ENCODE measurements at regions not wholly inside any gene's neighbourhood (a gene's known extent, or its start where the extent isn't known, plus 50 kb on each side); places are given as distances from the start of the nearest gene placed in this dataset.

DNA sequence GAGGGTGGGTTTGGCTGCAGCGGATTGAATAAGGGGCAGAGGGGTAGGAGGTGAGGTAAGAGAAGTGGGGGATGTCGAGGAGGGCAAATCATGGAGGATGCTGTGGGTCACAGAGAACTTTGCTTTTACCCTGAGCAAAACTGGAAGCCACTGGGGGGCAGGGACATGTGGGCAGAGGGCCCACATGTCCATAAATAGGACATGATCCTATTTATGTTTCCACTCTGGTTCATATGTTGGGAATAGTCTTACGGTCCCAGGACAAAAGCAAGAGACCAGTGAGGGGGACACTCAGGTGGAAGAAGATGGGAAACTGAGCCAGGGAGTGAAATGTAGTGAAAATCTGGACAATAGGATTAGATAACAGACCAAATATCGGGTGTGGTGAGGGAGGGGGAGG lies 85.5 kb upstream of the MRPS22 start:
- intact Hi-C loops (cut with DNase I; ENCODE audit: low total_unique reads) = no loop called here
- WGBS, 2 donors = 76 to 79% methylated on average over 4 of the region's 4 CpGs
- no peaks in the 10 kb centered on the region for H3K9me3 ChIP-seq
- no peaks in the 10 kb centered on the region for H3K27me3 ChIP-seq
- no peak overlapping the region for H3K4me3 ChIP-seq
- TF ChIP-seq CTCF (IDR thresholded peaks at IDR 0.05) (no peak), POLR2A (IDR thresholded peaks at IDR 0.05) (no peak)
- H3K4me1 ChIP-seq = no peaks in the 10 kb centered on the region
- no peaks in the 10 kb centered on the region for H3K36me3 ChIP-seq (ENCODE audit: low read depth, missing control alignments)
- no peak for DNase-seq
- H3K27ac ChIP-seq = no peak overlapping the region

DNA sequence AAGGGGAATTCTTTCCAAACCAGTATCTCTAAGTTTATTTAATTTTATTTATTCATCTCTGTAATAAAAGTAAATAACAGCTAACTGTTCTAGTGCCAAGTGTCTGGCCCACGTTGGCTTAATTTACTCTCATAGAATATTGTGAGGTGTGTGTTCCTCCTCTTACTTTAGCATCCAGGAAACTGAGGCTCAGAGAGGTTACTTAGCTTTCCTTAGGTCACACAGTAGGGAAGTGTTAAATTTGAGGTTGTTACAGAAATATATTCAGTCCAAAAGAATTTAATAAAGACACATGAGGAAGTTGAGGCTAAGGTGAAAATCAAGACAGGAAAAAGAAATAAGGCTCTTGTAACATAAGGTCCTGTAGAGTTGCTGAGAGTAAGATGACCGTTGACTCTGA lies 84.4 kb upstream of the MRPS22 start:
- WGBS, 2 donors = 86 to 88% methylated on average over 2 of the region's 2 CpGs
- no peak for DNase-seq
- no peak overlapping the region for H3K4me3 ChIP-seq
- intact Hi-C loops (cut with DNase I; ENCODE audit: low total_unique reads) = no loop called here
- no peaks in the 10 kb centered on the region for H3K4me1 ChIP-seq
- no peaks in the 10 kb centered on the region for H3K36me3 ChIP-seq (ENCODE audit: low read depth, missing control alignments)
- H3K9me3 ChIP-seq = no peaks in the 10 kb centered on the region
- TF ChIP-seq POLR2A (IDR thresholded peaks at IDR 0.05) (no peak), CTCF (IDR thresholded peaks at IDR 0.05) (no peak)
- no peaks in the 10 kb centered on the region for H3K27me3 ChIP-seq
- H3K27ac ChIP-seq = no peak overlapping the region

GRCh38 chr3:139260041-139260486 lies 83.8 kb upstream of the MRPS22 start:
- Histone ChIP-seq H3K9me3 (no peaks in the 10 kb centered on the region), H3K27ac (no peak overlapping the region), H3K4me1 (no peaks in the 10 kb centered on the region), H3K36me3 (ENCODE audit: low read depth, missing control alignments) (no peaks in the 10 kb centered on the region), H3K4me3 (no peak overlapping the region), H3K27me3 (no peaks in the 10 kb centered on the region)
- 84 to 90% methylated on average over 3 of the region's 3 CpGs for WGBS, 2 donors
- intact Hi-C loops (cut with DNase I; ENCODE audit: low total_unique reads) = no loop called here
- DNase-seq = no peak
- no peak for TF ChIP-seq POLR2A (IDR thresholded peaks at IDR 0.05)
- no peak for TF ChIP-seq CTCF (IDR thresholded peaks at IDR 0.05)

DNA sequence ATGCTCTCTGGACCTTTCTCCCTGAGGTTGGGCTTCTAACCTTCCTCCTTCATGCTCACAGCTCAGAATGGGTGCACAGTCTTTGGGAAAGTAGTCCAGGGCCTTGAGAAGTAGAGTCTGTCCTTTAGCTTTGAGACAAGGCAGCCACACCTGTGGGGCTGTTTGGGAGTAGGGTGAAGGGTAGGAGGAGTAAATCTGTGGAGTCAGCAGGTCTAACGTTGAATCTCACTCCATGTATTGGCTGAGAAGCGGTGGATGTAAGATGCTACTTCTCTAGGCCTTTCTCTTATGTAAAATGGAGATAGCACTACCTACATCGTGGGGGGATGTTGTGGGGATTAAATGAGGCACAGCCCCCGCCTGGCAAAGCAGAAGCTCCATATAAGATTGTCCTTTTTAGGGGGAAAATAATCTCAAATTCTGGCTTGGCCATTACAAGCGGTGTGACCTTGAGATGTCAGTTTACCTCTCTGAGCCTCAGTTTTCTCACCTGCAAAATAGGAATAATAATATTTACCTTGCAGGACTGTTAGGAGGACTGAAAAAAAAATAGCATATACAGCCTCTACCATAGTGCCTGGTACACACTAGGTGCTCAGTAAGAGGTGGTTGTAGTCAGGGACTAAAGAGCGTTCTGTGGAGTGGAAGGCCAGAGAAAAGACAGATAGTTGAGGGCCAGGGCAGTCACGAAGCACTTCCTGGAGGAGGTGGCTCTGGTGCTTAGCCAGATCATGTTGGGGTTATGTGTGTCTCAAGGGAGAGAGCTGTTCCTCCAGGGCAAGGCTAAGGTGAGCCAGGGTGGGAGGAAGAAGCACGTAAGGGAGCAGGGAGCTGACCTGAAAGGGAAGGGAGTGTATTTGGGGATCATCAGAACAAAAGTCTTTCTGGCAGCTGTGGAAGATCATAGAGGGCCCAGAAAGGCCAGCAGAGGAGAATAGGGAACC lies 82.8 kb upstream of the MRPS22 start:
- no peak overlapping the region for H3K27ac ChIP-seq
- no peak for TF ChIP-seq CTCF (IDR thresholded peaks at IDR 0.05)
- TF ChIP-seq POLR2A (IDR thresholded peaks at IDR 0.05) = no peak
- no peak overlapping the region for H3K4me3 ChIP-seq
- no peaks in the 10 kb centered on the region for H3K9me3 ChIP-seq
- intact Hi-C loops (cut with DNase I; ENCODE audit: low total_unique reads) = no loop called here
- no peaks in the 10 kb centered on the region for H3K27me3 ChIP-seq
- H3K36me3 ChIP-seq (ENCODE audit: low read depth, missing control alignments) = no peaks in the 10 kb centered on the region
- 84 to 88% methylated on average over 8 of the region's 8 CpGs for WGBS, 2 donors
- H3K4me1 ChIP-seq = no peaks in the 10 kb centered on the region
- no peak for DNase-seq
